T-helper 1 cell treated with Interleukin-12 subunit alpha and Interleukin-12 subunit beta and Interleukin-4 antibody, amounts not matched to agents 30 μg/mL and 1 μg/mL, for 36 hours (primary cell): ENCODE measurements at regions not wholly inside any gene's neighbourhood (a gene's known extent, or its start where the extent isn't known, plus 50 kb on each side); places are given as distances from the start of the nearest gene placed in this dataset.

Experiments used
- H3K27ac Mint-ChIP-seq: one replicate; pipeline ENCODE4 v1.8.0; 2021; ENCODE audit warnings: mild to moderate bottlenecking, mixed read lengths
- H3K27me3 Mint-ChIP-seq: one replicate; pipeline ENCODE4 v1.8.0; 2021; ENCODE audit warnings: low read depth, mixed read lengths
- H3K36me3 Mint-ChIP-seq: one replicate; pipeline ENCODE4 v1.8.0; 2021; ENCODE audit warnings: low read depth, mixed read lengths
- H3K4me1 Mint-ChIP-seq: one replicate; pipeline ENCODE4 v1.8.0; 2021; ENCODE audit warnings: low read depth, mixed read lengths
- H3K4me3 Mint-ChIP-seq: one replicate; pipeline ENCODE4 v1.8.0; 2021; ENCODE audit warnings: mild to moderate bottlenecking, moderate library complexity, mixed read lengths
- H3K9me3 Mint-ChIP-seq: one replicate; pipeline ENCODE4 v1.8.0; 2021; ENCODE audit warnings: mixed read lengths

DNA sequence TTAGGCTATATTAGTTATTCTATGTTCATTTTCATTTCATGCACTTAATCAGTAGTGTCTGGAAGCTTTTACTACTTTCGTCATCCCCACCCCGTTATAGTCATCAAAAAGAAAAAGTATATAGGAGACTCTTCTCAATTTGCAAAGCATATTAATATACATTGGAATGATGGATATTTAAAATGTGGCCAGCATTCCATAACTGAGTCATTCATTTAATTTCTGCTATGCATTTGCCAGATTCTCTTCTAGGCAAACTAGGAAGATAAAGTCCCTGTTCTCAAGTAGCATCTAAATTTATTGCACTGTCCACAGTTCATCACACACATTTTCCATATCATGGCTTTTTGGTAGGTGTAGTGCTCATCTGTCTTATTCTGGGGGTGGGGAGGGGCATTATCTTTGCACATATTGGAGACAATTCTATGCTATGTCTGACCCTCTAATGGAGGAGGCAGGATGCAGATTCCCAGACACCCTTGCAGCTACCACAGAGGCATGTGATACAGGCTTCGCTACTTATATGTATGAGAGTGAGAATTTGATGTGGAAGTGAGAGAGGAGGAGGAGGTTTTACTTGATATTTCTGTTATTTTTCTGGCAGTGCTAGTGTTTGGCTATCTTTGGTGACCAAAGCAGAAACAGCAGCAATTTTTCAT lies 125.8 kb downstream of the CTH start:
- no peaks in the 10 kb centered on the region for H3K4me1 Mint-ChIP-seq
- H3K4me3 Mint-ChIP-seq: no peak overlapping the region
- H3K27me3 Mint-ChIP-seq: peaks cover 10% of the 10 kb centered on the region
- no peaks in the 10 kb centered on the region for H3K36me3 Mint-ChIP-seq
- no peaks in the 10 kb centered on the region for H3K9me3 Mint-ChIP-seq
- no peak overlapping the region for H3K27ac Mint-ChIP-seq

DNA sequence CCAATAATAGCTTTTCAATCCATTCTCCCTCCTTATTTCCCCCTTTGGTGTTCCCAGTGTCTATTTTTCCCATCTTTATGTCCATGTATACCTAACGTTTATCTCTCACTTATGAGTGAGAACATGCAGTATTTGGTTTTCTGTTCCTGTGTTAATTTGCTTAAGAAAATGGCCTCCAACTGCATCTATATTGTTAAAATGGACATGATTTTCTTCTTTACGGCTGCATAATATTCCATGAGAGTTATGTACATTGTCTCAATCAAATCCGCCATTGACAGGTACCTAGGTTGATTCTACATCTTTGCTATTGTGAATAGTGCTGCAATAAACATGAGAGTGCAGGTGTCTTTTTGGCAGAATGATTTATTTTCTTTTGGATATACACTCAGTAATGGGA lies 126.7 kb downstream of the CTH start:
- Mint-ChIP-seq H3K9me3 (no peaks in the 10 kb centered on the region), H3K27ac (no peak overlapping the region), H3K27me3 (peaks cover 15% of the 10 kb centered on the region), H3K4me3 (no peak overlapping the region), H3K4me1 (no peaks in the 10 kb centered on the region), H3K36me3 (no peaks in the 10 kb centered on the region)

DNA sequence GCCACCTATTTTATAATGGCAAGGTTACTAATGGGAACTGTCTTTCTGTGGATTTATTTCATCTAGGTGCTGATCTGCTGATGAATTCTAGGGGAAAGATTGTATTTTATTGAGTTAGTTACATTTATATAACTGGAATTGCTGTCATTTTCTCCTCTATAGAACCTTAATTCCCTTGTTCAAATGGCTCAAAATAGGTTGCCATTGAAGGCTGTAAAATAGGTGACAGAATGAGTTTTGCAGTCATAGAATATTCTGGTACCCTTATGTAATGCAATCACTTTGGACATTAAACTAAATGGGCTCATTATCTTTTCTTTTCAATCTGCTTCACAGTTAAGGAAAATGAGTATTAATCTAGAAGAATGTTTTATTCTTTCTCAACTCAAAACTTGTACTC lies 131.0 kb downstream of the CTH start:
- Mint-ChIP-seq H3K4me1 (no peaks in the 10 kb centered on the region), H3K27me3 (peaks cover 12% of the 10 kb centered on the region), H3K9me3 (no peaks in the 10 kb centered on the region), H3K4me3 (no peak overlapping the region), H3K36me3 (no peaks in the 10 kb centered on the region), H3K27ac (no peak overlapping the region)

DNA sequence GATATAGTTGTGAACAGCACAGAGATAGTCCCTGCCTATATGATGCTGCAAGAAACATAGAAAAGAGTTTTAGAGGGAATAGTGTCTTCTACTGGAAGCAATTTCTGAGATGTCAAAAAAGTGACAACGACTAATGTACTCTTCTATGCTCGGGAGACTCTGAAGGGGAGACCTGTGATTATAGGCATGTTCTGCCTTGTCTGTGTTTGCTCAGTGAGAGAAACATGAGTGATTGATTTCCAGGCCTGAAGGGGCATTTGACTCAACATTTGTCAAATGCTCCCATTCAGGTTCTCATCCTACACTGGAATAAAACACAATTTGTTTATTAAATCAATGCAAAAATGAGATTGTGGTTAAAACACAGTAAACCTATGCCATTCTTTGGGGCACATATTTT lies 131.8 kb downstream of the CTH start:
- Mint-ChIP-seq H3K4me1 (no peaks in the 10 kb centered on the region), H3K4me3 (no peak overlapping the region), H3K9me3 (no peaks in the 10 kb centered on the region), H3K27ac (no peak overlapping the region), H3K27me3 (peaks cover 12% of the 10 kb centered on the region), H3K36me3 (no peaks in the 10 kb centered on the region)

DNA sequence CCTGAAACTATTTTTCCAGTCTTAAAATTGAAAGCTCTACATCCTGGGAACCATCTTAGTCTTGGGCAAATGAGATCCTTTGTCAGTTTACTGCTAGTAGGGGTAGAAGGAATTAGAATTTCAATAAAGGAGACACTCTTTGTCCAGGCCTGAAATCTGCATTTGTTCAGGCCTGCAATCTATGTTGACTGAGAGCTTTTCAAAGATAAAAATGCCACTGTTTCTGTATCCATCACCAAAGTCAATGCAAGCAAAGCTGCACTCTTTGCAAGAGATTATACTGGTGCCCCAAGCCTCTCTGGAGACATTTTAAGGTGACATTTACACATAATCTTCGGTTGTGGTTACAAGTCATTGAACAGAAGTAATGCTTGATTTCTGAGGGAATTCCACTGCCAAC lies 135.7 kb downstream of the CTH start:
- H3K27me3 Mint-ChIP-seq: peaks cover 6% of the 10 kb centered on the region
- H3K27ac Mint-ChIP-seq: no peak overlapping the region
- H3K36me3 Mint-ChIP-seq: no peaks in the 10 kb centered on the region
- no peak overlapping the region for H3K4me3 Mint-ChIP-seq
- H3K9me3 Mint-ChIP-seq: no peaks in the 10 kb centered on the region
- H3K4me1 Mint-ChIP-seq: no peaks in the 10 kb centered on the region

DNA sequence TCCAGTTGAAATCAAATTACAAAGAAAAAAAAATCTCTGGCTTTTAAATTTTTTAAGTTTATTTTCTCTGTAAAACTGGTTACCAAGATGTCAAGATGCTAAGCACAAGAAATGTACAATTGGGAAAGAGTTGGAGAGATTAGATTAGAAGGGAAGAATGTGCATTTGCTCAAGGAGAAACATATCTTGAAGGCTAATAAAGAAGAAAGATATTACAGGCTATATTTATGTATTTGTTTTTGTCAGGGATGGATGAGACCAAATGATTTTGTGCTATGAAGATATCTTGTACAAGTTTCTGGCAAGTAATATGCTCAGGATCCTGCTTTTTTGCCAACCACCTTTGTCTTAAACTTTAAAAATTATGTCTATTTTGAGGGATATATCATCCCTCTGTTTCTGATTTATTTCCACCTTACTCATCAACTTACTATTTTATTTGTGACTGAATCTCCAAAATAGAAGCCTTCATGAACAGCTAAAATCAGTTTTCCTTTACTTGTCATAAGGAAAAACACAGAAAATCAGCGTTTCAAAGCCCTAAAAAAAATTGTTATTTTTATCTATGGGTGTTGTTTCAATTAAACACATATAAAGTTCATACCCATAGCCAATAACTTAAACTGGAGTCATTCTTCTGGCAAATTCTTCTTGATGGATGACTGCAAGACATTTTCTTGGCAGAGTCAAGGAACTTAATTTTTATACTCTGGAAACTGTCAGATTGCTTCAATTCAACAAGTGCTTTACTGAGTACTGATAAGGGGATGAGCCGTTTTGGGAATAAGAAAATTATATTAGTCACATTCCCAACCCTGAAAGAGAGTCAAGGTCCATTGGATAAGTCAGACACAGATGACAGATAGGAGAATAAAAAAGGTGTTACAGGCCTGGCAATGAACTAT lies 141.8 kb downstream of the CTH start:
- Mint-ChIP-seq H3K4me1 (no peaks in the 10 kb centered on the region), H3K27me3 (peaks cover 4% of the 10 kb centered on the region), H3K4me3 (no peak overlapping the region), H3K9me3 (no peaks in the 10 kb centered on the region), H3K36me3 (no peaks in the 10 kb centered on the region), H3K27ac (no peak overlapping the region)

DNA sequence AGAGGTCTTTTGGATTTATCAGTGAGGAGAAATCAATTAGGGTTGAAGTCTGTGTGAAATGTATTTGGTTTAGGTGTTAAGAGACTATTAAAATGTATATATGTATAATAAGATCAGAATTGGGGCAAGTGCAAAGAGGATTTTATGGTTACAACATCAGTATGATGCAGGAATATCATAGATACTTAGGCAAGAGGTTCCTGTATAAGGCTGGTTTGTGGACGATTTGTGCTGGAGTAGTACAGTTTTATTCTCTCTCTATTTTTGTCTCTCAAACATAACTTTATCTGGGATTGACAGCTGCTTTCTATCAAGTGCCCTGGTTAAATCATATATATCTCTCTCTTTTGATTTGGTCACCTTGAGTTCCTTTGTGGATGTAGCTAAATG lies 142.5 kb downstream of the CTH start:
- H3K36me3 Mint-ChIP-seq: no peaks in the 10 kb centered on the region
- peaks cover 4% of the 10 kb centered on the region for H3K27me3 Mint-ChIP-seq
- no peak overlapping the region for H3K27ac Mint-ChIP-seq
- no peaks in the 10 kb centered on the region for H3K4me1 Mint-ChIP-seq
- H3K9me3 Mint-ChIP-seq: no peaks in the 10 kb centered on the region
- no peak overlapping the region for H3K4me3 Mint-ChIP-seq

DNA sequence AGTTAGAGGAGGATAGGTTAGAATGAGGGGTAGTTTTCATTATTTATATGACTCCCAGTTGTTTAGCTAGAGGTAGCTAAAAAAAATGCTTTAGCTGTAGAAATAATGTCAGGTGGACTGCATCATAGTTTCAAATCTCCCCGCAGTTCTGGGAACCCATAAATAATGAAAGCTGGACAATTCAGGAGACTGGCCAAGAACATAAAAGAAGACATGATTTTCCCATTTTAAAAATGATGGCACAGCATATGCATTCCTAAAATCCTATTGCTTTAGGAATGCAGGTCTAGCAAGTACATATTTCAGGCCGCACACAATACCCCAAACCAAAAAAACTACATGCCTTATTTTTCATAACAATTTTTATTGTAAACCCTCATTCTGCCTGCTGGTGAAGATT lies 143.3 kb downstream of the CTH start:
- Mint-ChIP-seq H3K4me3 (no peak overlapping the region), H3K9me3 (no peaks in the 10 kb centered on the region), H3K4me1 (no peaks in the 10 kb centered on the region), H3K27ac (no peak overlapping the region), H3K27me3 (peaks cover 4% of the 10 kb centered on the region), H3K36me3 (no peaks in the 10 kb centered on the region)

DNA sequence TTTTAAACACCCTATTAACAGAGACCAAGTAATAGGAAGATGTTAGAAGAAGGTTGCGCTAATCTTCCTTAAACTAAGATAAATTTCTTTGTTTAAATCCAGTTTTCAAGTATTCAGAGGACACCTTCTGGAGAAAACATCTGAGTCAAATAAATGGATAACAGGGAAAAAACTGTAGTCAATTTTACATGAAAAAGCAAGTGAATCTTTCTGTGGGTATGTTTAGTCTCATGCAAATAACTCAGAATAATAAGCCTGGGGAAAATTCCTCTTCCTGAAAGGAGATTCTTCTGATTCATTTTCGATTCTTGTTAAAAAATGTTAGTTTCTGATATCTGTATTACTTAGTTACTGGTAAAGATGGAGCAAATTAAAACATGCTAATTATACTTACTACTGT lies 145.5 kb downstream of the CTH start:
- no peaks in the 10 kb centered on the region for H3K4me1 Mint-ChIP-seq
- no peak overlapping the region for H3K27ac Mint-ChIP-seq
- H3K9me3 Mint-ChIP-seq: no peaks in the 10 kb centered on the region
- H3K27me3 Mint-ChIP-seq: peaks cover 4% of the 10 kb centered on the region
- H3K4me3 Mint-ChIP-seq: no peak overlapping the region
- no peaks in the 10 kb centered on the region for H3K36me3 Mint-ChIP-seq

DNA sequence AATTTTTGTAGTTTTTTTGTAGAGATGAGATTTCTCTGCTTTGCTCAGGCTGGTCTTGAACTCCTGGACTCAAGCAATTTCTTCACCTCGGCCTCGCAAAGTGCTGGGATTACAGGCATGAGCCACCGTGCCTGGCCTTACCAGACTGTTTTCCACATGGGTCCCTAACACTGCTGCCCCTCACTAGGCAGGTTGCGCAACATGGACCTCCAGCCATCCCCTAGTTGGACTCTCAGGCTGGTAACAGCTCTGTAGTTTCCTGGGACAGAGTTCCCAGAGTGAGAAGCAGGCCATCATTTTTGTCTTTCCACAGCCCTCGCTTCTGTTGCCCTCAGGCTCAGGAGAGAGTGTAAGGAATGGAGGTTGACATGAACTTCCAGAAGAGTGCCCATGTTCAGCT lies 156.1 kb downstream of the CTH start:
- no peaks in the 10 kb centered on the region for H3K4me1 Mint-ChIP-seq
- no peak overlapping the region for H3K4me3 Mint-ChIP-seq
- no peaks in the 10 kb centered on the region for H3K27me3 Mint-ChIP-seq
- H3K9me3 Mint-ChIP-seq: no peaks in the 10 kb centered on the region
- no peak overlapping the region for H3K27ac Mint-ChIP-seq
- H3K36me3 Mint-ChIP-seq: no peaks in the 10 kb centered on the region

DNA sequence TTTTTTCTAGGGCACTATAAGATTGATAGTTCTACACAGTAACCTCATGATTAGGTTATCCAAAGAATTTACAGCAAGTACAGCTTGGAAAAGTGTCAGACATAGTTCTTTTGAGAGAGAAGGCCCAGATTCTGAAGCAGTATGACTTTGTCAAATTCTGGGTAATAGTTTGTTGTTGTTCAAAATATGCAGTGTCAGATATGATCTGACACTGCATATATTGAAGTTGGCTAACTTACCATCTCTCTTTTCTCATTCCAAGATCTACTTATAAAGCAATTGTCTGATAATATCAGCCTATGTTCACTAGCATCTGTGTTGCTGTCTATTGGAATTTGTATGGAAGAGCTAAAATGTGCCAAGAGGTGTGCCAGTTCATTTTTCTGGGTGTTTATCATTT lies 160.1 kb downstream of the CTH start:
- no peaks in the 10 kb centered on the region for H3K36me3 Mint-ChIP-seq
- no peaks in the 10 kb centered on the region for H3K4me1 Mint-ChIP-seq
- no peak overlapping the region for H3K27ac Mint-ChIP-seq
- peaks cover 4% of the 10 kb centered on the region for H3K27me3 Mint-ChIP-seq
- no peak overlapping the region for H3K4me3 Mint-ChIP-seq
- H3K9me3 Mint-ChIP-seq: no peaks in the 10 kb centered on the region

DNA sequence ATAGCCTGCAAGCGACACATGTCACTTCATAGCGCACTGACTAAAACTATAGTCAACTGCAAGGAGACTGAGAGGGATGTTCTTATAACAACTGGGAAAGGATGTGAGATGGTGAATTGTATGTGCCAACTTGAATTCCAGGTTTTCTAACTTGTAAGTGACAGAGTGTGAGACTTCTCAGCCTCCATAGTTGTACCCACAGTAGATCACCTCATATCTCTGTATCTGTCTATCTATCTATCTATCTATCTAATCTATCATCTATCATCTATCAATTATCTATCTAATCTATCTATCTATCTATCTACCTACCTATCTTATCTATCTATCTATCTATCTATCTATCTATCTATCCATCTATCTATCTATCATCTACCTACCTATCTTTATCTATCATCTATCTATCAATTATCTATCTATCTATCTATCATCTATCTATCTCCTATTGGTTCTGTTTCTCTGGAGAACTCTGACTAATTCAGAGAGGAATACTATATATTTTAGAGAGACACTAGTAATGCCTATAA lies 162.3 kb downstream of the CTH start:
- Mint-ChIP-seq H3K4me1 (no peaks in the 10 kb centered on the region), H3K4me3 (no peak overlapping the region), H3K27me3 (peaks cover 4% of the 10 kb centered on the region), H3K27ac (no peak overlapping the region), H3K36me3 (no peaks in the 10 kb centered on the region), H3K9me3 (no peaks in the 10 kb centered on the region)

DNA sequence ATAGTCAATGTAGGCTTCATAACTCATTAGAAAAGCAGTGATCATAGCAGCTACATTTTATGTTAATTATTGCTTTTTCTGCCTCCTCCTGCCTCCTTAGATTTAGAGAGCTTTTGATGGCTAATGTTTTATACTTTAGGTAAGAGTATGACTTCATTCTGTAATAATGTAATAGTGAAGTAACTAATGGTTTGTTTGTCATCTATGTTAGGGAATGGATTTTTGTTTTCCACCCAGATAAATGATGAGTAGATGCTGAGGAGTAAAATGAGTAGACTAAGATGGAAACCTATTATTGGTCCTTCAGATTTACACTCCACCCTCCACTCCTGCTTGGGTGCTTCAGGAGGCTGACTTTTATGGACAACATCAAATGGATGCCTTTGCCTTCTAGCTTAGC lies 170.6 kb downstream of the CTH start:
- Mint-ChIP-seq H3K4me1 (no peaks in the 10 kb centered on the region), H3K9me3 (no peaks in the 10 kb centered on the region), H3K36me3 (no peaks in the 10 kb centered on the region), H3K27ac (no peak overlapping the region), H3K4me3 (no peak overlapping the region), H3K27me3 (no peaks in the 10 kb centered on the region)

DNA sequence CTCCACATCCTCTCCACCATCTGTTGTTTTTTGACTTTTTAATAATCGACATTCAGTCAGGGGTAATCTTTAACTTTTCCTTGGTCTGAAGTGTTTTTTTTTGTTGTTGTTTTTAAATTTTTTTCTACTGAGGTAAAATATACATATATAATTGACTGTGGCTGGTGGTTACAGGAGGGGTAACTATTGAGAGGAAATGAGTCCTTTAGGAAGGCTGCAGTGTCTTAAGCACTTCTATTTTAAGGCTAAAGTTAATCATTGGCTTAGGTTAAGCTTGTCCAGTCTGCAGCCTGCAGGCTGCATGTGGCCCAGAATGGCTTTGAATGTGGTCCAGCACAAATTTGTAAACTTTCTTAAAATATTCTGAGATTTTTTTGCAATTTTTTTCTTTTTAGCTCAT lies 172.5 kb downstream of the CTH start:
- H3K4me1 Mint-ChIP-seq: no peaks in the 10 kb centered on the region
- no peaks in the 10 kb centered on the region for H3K9me3 Mint-ChIP-seq
- H3K27me3 Mint-ChIP-seq: no peaks in the 10 kb centered on the region
- no peak overlapping the region for H3K27ac Mint-ChIP-seq
- no peak overlapping the region for H3K4me3 Mint-ChIP-seq
- H3K36me3 Mint-ChIP-seq: no peaks in the 10 kb centered on the region

DNA sequence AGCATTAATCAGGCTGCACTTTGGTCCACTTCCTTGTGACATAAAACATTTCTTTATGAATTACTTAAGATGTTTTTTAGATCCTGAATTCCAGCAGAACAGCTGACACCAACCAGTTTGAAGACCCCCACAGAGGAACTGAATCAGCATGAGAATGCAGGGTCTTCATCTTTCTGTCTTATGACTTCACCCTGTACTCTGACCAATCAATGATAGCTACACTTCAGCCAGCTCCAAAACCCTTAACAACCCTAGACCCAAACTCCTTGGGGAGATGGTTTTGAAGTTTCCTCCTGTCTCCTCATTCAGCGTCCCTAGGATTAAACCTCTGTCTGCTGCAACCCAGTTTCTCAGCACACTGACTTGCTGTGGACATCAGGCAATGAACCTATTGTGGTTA lies 175.0 kb downstream of the CTH start:
- no peaks in the 10 kb centered on the region for H3K9me3 Mint-ChIP-seq
- H3K27me3 Mint-ChIP-seq: no peaks in the 10 kb centered on the region
- no peaks in the 10 kb centered on the region for H3K4me1 Mint-ChIP-seq
- no peak overlapping the region for H3K4me3 Mint-ChIP-seq
- H3K36me3 Mint-ChIP-seq: no peaks in the 10 kb centered on the region
- no peak overlapping the region for H3K27ac Mint-ChIP-seq
